Activated naive CD8-positive, alpha-beta T cell (primary cell): ENCODE measurements at regions not wholly inside any gene's neighbourhood (a gene's known extent, or its start where the extent isn't known, plus 50 kb on each side); places are given as distances from the start of the nearest gene placed in this dataset.

Source experiments
- H3K27ac Mint-ChIP-seq: one replicate; pipeline ENCODE4 v1.8.0; 2021; ENCODE audit warnings: mixed read lengths
- H3K27me3 Mint-ChIP-seq: one replicate; pipeline ENCODE4 v1.8.0; 2021; ENCODE audit warnings: mixed read lengths
- H3K36me3 Mint-ChIP-seq: one replicate; pipeline ENCODE4 v1.8.0; 2021; ENCODE audit warnings: mixed read lengths
- H3K4me1 Mint-ChIP-seq: one replicate; pipeline ENCODE4 v1.8.0; 2021; ENCODE audit warnings: low read depth, mixed read lengths
- H3K4me3 Mint-ChIP-seq: one replicate; pipeline ENCODE4 v1.8.0; 2021; ENCODE audit warnings: mild to moderate bottlenecking, mixed read lengths
- H3K9me3 Mint-ChIP-seq: one replicate; pipeline ENCODE4 v1.8.0; 2021; ENCODE audit warnings: low read depth, mixed read lengths

- Mint-ChIP-seq H3K27ac (no peak overlapping the region), H3K4me3 (no peak overlapping the region), H3K36me3 (peaks cover 10% of the 10 kb centered on the region), H3K27me3 (no peaks in the 10 kb centered on the region), H3K9me3 (peaks cover 14% of the 10 kb centered on the region), H3K4me1 (no peaks in the 10 kb centered on the region)
These were observed 108.9 kb upstream of the RESF1 start for GRCh38 chr12:31850268-31850667.

- peaks cover 3% of the 10 kb centered on the region for H3K4me1 Mint-ChIP-seq
- peaks cover 9% of the 10 kb centered on the region for H3K36me3 Mint-ChIP-seq
- no peak overlapping the region for H3K27ac Mint-ChIP-seq
- H3K27me3 Mint-ChIP-seq = no peaks in the 10 kb centered on the region
- H3K9me3 Mint-ChIP-seq = peaks cover 13% of the 10 kb centered on the region
- H3K4me3 Mint-ChIP-seq = no peak overlapping the region
These were observed 110.0 kb upstream of the RESF1 start for GRCh38 chr12:31849090-31849687.

- Mint-ChIP-seq H3K27ac (no peak overlapping the region), H3K4me1 (peaks cover 8% of the 10 kb centered on the region), H3K36me3 (peaks cover 2% of the 10 kb centered on the region), H3K9me3 (no peaks in the 10 kb centered on the region), H3K27me3 (no peaks in the 10 kb centered on the region), H3K4me3 (no peak overlapping the region)
These were observed 112.8 kb upstream of the RESF1 start for GRCh38 chr12:31846405-31846804.

- Mint-ChIP-seq H3K9me3 (no peaks in the 10 kb centered on the region), H3K27ac (no peak overlapping the region), H3K27me3 (no peaks in the 10 kb centered on the region), H3K4me1 (peaks cover 8% of the 10 kb centered on the region), H3K4me3 (no peak overlapping the region), H3K36me3 (no peaks in the 10 kb centered on the region)
These were observed 113.4 kb upstream of the RESF1 start for GRCh38 chr12:31845613-31846322.

GRCh38 chr12:31843398-31844095 lies 114.7 kb upstream of the AMN1 start:
- H3K4me1 Mint-ChIP-seq = peaks cover 8% of the 10 kb centered on the region
- no peaks in the 10 kb centered on the region for H3K9me3 Mint-ChIP-seq
- H3K27ac Mint-ChIP-seq = no peak overlapping the region
- no peaks in the 10 kb centered on the region for H3K36me3 Mint-ChIP-seq
- H3K4me3 Mint-ChIP-seq = no peak overlapping the region
- H3K27me3 Mint-ChIP-seq = no peaks in the 10 kb centered on the region

GRCh38 chr12:31837913-31838312 lies 109.1 kb upstream of the AMN1 start:
- peaks cover 5% of the 10 kb centered on the region for H3K9me3 Mint-ChIP-seq
- H3K36me3 Mint-ChIP-seq = peaks cover 2% of the 10 kb centered on the region
- H3K27ac Mint-ChIP-seq = no peak overlapping the region
- peaks cover 14% of the 10 kb centered on the region for H3K4me1 Mint-ChIP-seq
- H3K27me3 Mint-ChIP-seq = no peaks in the 10 kb centered on the region
- H3K4me3 Mint-ChIP-seq = no peak overlapping the region

- no peak overlapping the region for H3K4me3 Mint-ChIP-seq
- H3K27ac Mint-ChIP-seq = no peak overlapping the region
- no peaks in the 10 kb centered on the region for H3K27me3 Mint-ChIP-seq
- peaks cover 8% of the 10 kb centered on the region for H3K9me3 Mint-ChIP-seq
- H3K4me1 Mint-ChIP-seq = peaks cover 36% of the 10 kb centered on the region
- H3K36me3 Mint-ChIP-seq = peaks cover 2% of the 10 kb centered on the region
These were observed 106.6 kb upstream of the AMN1 start for GRCh38 chr12:31835276-31835882.

GRCh38 chr12:31834150-31834549 lies 105.3 kb upstream of the AMN1 start:
- peaks cover 8% of the 10 kb centered on the region for H3K9me3 Mint-ChIP-seq
- peaks cover 2% of the 10 kb centered on the region for H3K36me3 Mint-ChIP-seq

GRCh38 chr12:31832740-31833729 lies 104.2 kb upstream of the AMN1 start:
- peaks cover 8% of the 10 kb centered on the region for H3K9me3 Mint-ChIP-seq
- peak overlapping the region; percentile 91 for H3K27ac Mint-ChIP-seq
- peak overlapping the region; percentile 38 for H3K4me3 Mint-ChIP-seq
- peaks cover 48% of the 10 kb centered on the region for H3K4me1 Mint-ChIP-seq
- H3K27me3 Mint-ChIP-seq = no peaks in the 10 kb centered on the region
- H3K36me3 Mint-ChIP-seq = peaks cover 2% of the 10 kb centered on the region

More at GRCh38 chr12:31834150-31834549, 105.3 kb upstream of the AMN1 start:
- Mint-ChIP-seq H3K27ac (peak overlapping the region; percentile 68), H3K4me3 (no peak overlapping the region), H3K4me1 (peaks cover 41% of the 10 kb centered on the region), H3K27me3 (no peaks in the 10 kb centered on the region)

- H3K4me3 Mint-ChIP-seq = no peak overlapping the region
- no peak overlapping the region for H3K27ac Mint-ChIP-seq
- H3K27me3 Mint-ChIP-seq = no peaks in the 10 kb centered on the region
- peaks cover 19% of the 10 kb centered on the region for H3K36me3 Mint-ChIP-seq
- H3K9me3 Mint-ChIP-seq = peaks cover 18% of the 10 kb centered on the region
- H3K4me1 Mint-ChIP-seq = peaks cover 48% of the 10 kb centered on the region
These were observed 99.2 kb upstream of the AMN1 start for GRCh38 chr12:31828071-31828470.

GRCh38 chr12:31822761-31823160 lies 93.9 kb upstream of the AMN1 start:
- peaks cover 17% of the 10 kb centered on the region for H3K36me3 Mint-ChIP-seq

GRCh38 chr12:31821484-31821883 lies 92.7 kb upstream of the AMN1 start:
- H3K27ac Mint-ChIP-seq = no peak overlapping the region
- peaks cover 17% of the 10 kb centered on the region for H3K36me3 Mint-ChIP-seq
- H3K27me3 Mint-ChIP-seq = no peaks in the 10 kb centered on the region
- peaks cover 15% of the 10 kb centered on the region for H3K9me3 Mint-ChIP-seq
- H3K4me1 Mint-ChIP-seq = peaks cover 22% of the 10 kb centered on the region
- no peak overlapping the region for H3K4me3 Mint-ChIP-seq

More at GRCh38 chr12:31822761-31823160, 93.9 kb upstream of the AMN1 start:
- Mint-ChIP-seq H3K4me3 (no peak overlapping the region), H3K27ac (no peak overlapping the region), H3K27me3 (no peaks in the 10 kb centered on the region), H3K4me1 (peaks cover 26% of the 10 kb centered on the region), H3K9me3 (peaks cover 15% of the 10 kb centered on the region)

- peaks cover 12% of the 10 kb centered on the region for H3K9me3 Mint-ChIP-seq
- peaks cover 22% of the 10 kb centered on the region for H3K4me1 Mint-ChIP-seq
- H3K27me3 Mint-ChIP-seq = no peaks in the 10 kb centered on the region
- no peak overlapping the region for H3K27ac Mint-ChIP-seq
- peaks cover 15% of the 10 kb centered on the region for H3K36me3 Mint-ChIP-seq
- H3K4me3 Mint-ChIP-seq = no peak overlapping the region
These were observed 92.0 kb upstream of the AMN1 start for GRCh38 chr12:31820832-31821231.

GRCh38 chr12:31819427-31819826 lies 90.6 kb upstream of the AMN1 start:
- H3K36me3 Mint-ChIP-seq = peaks cover 6% of the 10 kb centered on the region
- H3K27ac Mint-ChIP-seq = no peak overlapping the region
- no peaks in the 10 kb centered on the region for H3K27me3 Mint-ChIP-seq
- H3K9me3 Mint-ChIP-seq = peaks cover 4% of the 10 kb centered on the region
- H3K4me3 Mint-ChIP-seq = no peak overlapping the region
- H3K4me1 Mint-ChIP-seq = peaks cover 23% of the 10 kb centered on the region
